AG10803 (cell line): ENCODE measurements at regions not wholly inside any gene's neighbourhood (a gene's known extent, or its start where the extent isn't known, plus 50 kb on each side); places are given as distances from the start of the nearest gene placed in this dataset.

Experiments
- DNase-seq: peaks from one replicate; pipeline ENCODE4 v3.0.0; 2010; ENCODE audit warnings: low read depth
- H3K4me3 ChIP-seq: 2 replicates; pipeline ENCODE4 v1.5.1; 2011; ENCODE audit warnings: mild to moderate bottlenecking, low read length, control low read depth
- TF ChIP-seq, protein P1 (sequence below): conservative IDR thresholded peaks from 2 replicates; pipeline ENCODE4 v1.5.1; 2011; ENCODE audit warnings: mild to moderate bottlenecking, low read length, control low read depth, inconsistent platforms

DNA sequence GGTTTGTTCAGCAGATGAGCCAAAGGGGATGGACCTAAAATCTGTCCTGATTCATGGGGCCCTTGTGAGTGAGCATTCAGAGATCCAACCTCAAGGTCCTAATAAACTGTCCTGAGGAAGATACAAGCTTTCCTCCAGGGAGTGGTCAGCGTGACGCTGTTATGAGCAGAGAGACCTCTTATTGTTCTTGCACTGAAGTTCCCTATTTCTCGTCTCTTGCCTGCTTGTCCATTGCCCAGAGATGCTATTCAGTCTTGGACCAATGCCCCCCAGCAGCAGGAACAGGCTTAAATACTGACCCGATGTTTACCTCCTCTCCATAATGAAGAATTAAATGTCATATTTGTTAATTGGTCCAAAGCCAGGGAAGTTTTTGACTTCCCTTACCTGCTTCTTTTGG lies 225.2 kb upstream of the PGR start:
- no peak overlapping the region for H3K4me3 ChIP-seq
- DNase-seq = no peak
- TF ChIP-seq, protein P1, sequence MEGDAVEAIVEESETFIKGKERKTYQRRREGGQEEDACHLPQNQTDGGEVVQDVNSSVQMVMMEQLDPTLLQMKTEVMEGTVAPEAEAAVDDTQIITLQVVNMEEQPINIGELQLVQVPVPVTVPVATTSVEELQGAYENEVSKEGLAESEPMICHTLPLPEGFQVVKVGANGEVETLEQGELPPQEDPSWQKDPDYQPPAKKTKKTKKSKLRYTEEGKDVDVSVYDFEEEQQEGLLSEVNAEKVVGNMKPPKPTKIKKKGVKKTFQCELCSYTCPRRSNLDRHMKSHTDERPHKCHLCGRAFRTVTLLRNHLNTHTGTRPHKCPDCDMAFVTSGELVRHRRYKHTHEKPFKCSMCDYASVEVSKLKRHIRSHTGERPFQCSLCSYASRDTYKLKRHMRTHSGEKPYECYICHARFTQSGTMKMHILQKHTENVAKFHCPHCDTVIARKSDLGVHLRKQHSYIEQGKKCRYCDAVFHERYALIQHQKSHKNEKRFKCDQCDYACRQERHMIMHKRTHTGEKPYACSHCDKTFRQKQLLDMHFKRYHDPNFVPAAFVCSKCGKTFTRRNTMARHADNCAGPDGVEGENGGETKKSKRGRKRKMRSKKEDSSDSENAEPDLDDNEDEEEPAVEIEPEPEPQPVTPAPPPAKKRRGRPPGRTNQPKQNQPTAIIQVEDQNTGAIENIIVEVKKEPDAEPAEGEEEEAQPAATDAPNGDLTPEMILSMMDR = no peak

DNA sequence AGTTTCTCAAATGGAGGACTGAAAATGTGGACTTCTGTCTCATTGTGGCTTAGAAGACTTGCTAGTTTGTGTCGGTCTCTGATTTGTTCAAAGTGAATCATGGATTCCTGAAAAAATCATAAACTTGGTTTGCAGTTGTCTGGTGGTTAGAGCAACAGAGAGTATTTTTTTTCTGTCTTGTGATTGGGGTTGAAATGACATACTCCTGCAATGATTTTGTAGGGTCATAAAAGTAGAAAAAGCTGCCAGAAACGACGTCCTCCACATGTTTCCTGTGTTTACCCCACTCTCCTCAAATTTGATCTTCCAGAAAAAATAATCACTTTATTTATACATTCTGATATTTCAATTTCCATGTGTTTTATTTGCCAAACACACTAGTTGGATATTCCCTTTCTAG lies 219.2 kb upstream of the PGR start:
- TF ChIP-seq, protein P1 = no peak
- no peak overlapping the region for H3K4me3 ChIP-seq
- DNase-seq = peak; percentile 35

DNA sequence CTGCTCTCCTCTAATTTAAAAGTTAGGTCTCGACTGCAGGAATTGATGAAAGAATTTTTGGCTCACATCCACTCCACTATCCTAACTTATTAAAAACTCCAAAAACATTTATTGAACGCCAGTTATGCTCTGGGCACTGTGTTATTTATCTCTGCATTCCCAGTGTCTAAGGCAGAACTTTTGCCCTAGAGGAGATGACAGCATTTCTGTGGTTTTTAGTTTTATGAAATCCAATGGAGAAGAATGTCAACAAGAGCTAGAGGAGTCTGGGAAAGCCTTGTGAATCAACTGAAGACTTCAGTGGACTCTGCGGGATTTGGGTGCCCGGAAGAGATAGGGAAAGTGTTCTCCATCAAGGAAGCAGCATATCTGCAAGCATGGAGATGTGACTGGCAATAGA lies 217.0 kb upstream of the PGR start:
- peak; percentile 80 for DNase-seq
- H3K4me3 ChIP-seq = no peak overlapping the region
- TF ChIP-seq, protein P1 = no peak

DNA sequence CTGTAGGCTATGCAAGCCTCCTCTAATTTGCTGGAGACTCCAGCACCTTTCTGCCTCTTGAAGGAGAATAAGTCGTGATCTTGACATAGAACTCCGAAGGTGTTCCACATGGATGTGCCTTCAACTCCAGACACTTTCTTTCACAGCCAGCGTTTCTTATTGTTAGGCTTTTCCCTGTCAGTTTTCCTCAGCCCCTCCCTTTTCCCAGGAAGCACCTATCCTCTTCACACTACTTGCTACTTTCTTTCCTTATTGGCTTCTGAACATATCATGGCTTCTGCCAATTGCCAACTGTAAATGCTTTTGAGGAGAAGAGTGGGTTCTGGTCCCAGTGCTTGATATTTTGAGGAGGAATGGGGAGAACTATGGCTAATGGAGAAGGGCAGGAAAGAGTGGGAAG lies 216.3 kb upstream of the PGR start:
- H3K4me3 ChIP-seq = no peak overlapping the region
- TF ChIP-seq, protein P1 = no peak
- DNase-seq = no peak

DNA sequence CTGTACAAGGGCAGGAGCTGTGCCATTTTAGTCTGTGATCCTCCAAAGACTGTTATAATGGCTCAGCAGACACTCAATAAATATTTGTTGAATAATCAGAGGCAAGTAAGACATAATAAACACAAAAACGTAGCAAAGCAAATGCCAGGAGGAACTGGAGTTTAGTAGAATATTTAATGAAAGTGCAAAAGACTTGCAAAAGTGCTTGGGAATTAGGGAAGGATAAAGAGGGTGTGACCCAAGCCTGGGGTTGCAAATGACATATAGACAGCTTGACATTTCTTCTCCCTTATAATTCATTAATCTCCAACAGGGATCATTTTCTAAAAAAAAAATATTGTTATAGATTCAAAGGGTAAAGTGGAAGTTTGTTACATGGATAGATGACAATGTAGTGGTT lies 212.7 kb upstream of the PGR start:
- H3K4me3 ChIP-seq = no peak overlapping the region
- no peak for DNase-seq
- TF ChIP-seq, protein P1 = no peak

DNA sequence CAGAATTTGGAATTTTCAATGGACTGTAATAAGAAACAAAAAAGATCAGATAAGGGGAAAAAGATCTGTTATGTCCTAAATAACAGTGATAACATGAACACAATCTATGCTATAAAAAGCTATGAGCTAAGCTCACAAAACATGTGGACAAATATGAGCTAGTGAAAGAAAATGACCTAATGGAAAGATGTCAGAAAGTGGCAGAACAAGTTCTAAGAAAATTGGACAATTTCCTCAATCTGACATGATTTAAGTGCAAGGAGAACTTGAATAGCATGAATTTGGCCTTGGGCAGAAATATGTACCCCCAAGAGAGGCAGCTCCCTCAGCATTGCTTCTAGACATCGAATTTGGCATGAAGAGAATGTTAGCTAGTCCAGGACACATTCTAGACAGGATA lies 212.0 kb upstream of the PGR start:
- no peak for DNase-seq
- TF ChIP-seq, protein P1 = no peak
- H3K4me3 ChIP-seq = no peak overlapping the region

DNA sequence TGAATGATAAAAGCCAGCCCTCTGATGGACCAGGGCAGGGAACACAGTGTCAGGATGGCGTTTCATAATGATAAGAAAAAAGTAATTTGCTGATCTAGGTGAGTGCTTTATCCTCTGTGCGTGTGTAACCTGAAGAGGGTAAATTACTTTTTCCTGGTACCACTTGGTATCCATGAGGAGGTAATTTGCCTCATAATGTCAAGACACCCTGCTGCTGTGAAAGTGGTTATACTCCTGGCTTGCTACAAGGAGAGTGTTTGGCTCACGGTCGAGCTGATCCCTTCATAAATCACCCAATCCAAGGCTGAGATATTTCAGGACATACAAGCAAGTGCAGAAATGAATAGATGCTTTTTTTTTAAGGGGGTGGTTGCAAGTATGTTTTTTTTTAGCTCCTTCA lies 207.2 kb upstream of the PGR start:
- DNase-seq = no peak
- TF ChIP-seq, protein P1 = no peak
- H3K4me3 ChIP-seq = no peak overlapping the region
